Mesenchymal stem cell (in vitro differentiated cells and primary cell): ENCODE measurements at regions not wholly inside any gene's neighbourhood (a gene's known extent, or its start where the extent isn't known, plus 50 kb on each side); places are given as distances from the start of the nearest gene placed in this dataset.

Experiments used
- DNase-seq: peaks from one replicate; pipeline ENCODE4 v3.0.0-alpha.2; 2013
- H2AFZ ChIP-seq: one replicate; pipeline ENCODE4 v1.6.1; 2013; ENCODE audit warnings: low read depth, mild to moderate bottlenecking, control low read depth, inconsistent platforms, low read length, moderate library complexity
- H2AK5ac ChIP-seq: 2 replicates; pipeline ENCODE4 v1.6.1; 2013; ENCODE audit warnings: low read length, moderate library complexity, mild to moderate bottlenecking, inconsistent platforms; ENCODE audit not compliant: severe bottlenecking
- H2BK120ac ChIP-seq: one replicate; pipeline ENCODE4 v1.6.1; 2013; ENCODE audit warnings: low read depth, mild to moderate bottlenecking, inconsistent platforms, low read length, moderate library complexity
- H2BK12ac ChIP-seq, 2 experiments: one replicate each; pipeline ENCODE4 v1.6.1; 2013; ENCODE audit warnings: inconsistent platforms in 2 of 2, low read length in 2 of 2, mild to moderate bottlenecking in 2 of 2, moderate library complexity in 2 of 2, control low read depth in 1 of 2
- H2BK15ac ChIP-seq: one replicate; pipeline ENCODE4 v1.6.1; 2013; ENCODE audit warnings: mild to moderate bottlenecking, low read depth, inconsistent platforms; ENCODE audit not compliant: poor library complexity, severe bottlenecking
- H2BK5ac ChIP-seq: 2 replicates; pipeline ENCODE4 v1.6.1; 2013; ENCODE audit warnings: low read depth, mild to moderate bottlenecking, low read length, control low read depth, inconsistent platforms; ENCODE audit not compliant: poor library complexity, severe bottlenecking
- H3K14ac ChIP-seq, 2 experiments: one replicate each; pipeline ENCODE4 v1.6.1; 2013; ENCODE audit warnings: inconsistent platforms in 2 of 2, low read length in 2 of 2, control low read depth in 1 of 2, mild to moderate bottlenecking in 1 of 2, moderate library complexity in 1 of 2
- H3K18ac ChIP-seq, 2 experiments: one replicate each; pipeline ENCODE4 v1.6.1; 2013; ENCODE audit warnings: inconsistent platforms in 2 of 2, low read length in 2 of 2, control low read depth in 1 of 2, low read depth in 1 of 2, mild to moderate bottlenecking in 1 of 2
- H3K23ac ChIP-seq, 2 experiments: one replicate each; pipeline ENCODE4 v1.6.1; 2013; ENCODE audit warnings: inconsistent platforms in 2 of 2, low read length in 2 of 2, mild to moderate bottlenecking in 2 of 2, moderate library complexity in 2 of 2, control low read depth in 1 of 2
- H3K27ac ChIP-seq: 2 replicates; pipeline ENCODE4 v1.5.1; 2013; ENCODE audit warnings: mild to moderate bottlenecking, moderate library complexity, low read length, control low read depth, inconsistent platforms; ENCODE audit not compliant: poor library complexity, severe bottlenecking
- H3K27me3 ChIP-seq, 2 experiments: 2 replicates each; pipeline versions ENCODE4 v1.6.1 to v1.7.0; 2013; ENCODE audit warnings: low read length in 2 of 2, mild to moderate bottlenecking in 2 of 2, moderate library complexity in 2 of 2, control low read depth in 1 of 2, inconsistent platforms in 1 of 2; ENCODE audit not compliant: control insufficient read depth in 1 of 2, insufficient read depth in 1 of 2
- H3K36me3 ChIP-seq, 2 experiments: 2 replicates each; pipeline versions ENCODE4 v1.6.1 to v1.7.0; 2013; ENCODE audit warnings: low read length in 2 of 2, control low read depth in 1 of 2, inconsistent platforms in 1 of 2, low read depth in 1 of 2, mild to moderate bottlenecking in 1 of 2; ENCODE audit not compliant: insufficient read depth in 2 of 2, control insufficient read depth in 1 of 2
- H3K4ac ChIP-seq, 2 experiments: one replicate each; pipeline ENCODE4 v1.6.1; 2013; ENCODE audit warnings: inconsistent platforms in 2 of 2, low read length in 2 of 2, mild to moderate bottlenecking in 2 of 2, moderate library complexity in 2 of 2, control low read depth in 1 of 2, low read depth in 1 of 2
- H3K4me1 ChIP-seq: 2 replicates; pipeline ENCODE4 v1.6.1; 2013; ENCODE audit warnings: low read depth, low read length, control low read depth; ENCODE audit not compliant: control insufficient read depth, insufficient read depth
- H3K4me2 ChIP-seq: 2 replicates; pipeline ENCODE4 v1.6.1; 2013; ENCODE audit warnings: low read length, mild to moderate bottlenecking, inconsistent platforms; ENCODE audit not compliant: poor library complexity, severe bottlenecking
- H3K4me3 ChIP-seq, 2 experiments: 2 replicates each; pipeline versions ENCODE4 v1.5.1 to v1.7.0; 2013; ENCODE audit warnings: low read length in 2 of 2, mild to moderate bottlenecking in 2 of 2, control low read depth in 1 of 2, low read depth in 1 of 2; ENCODE audit not compliant: insufficient read depth in 1 of 2
- H3K79me1 ChIP-seq: replicated peaks from 2 replicates; pipeline ENCODE4 v1.6.1; 2013; ENCODE audit warnings: mild to moderate bottlenecking, control low read depth, low read length, inconsistent platforms; ENCODE audit not compliant: poor library complexity, severe bottlenecking
- H3K9ac ChIP-seq: 2 replicates; pipeline ENCODE4 v1.7.0; 2013; ENCODE audit warnings: mild to moderate bottlenecking, low read length, moderate library complexity
- H3K9me3 ChIP-seq: 2 replicates; pipeline ENCODE4 v1.7.0; 2013; ENCODE audit warnings: mild to moderate bottlenecking, low read length; ENCODE audit not compliant: control insufficient read depth
- H4K8ac ChIP-seq: one replicate; pipeline ENCODE4 v1.6.1; 2013; ENCODE audit warnings: inconsistent platforms, mild to moderate bottlenecking, low read length, moderate library complexity
- H4K91ac ChIP-seq: one replicate; pipeline ENCODE4 v1.6.1; 2013; ENCODE audit warnings: mild to moderate bottlenecking, low read length, inconsistent platforms
- WGBS: methylation state at CpG from one replicate; pipeline ENCODE4 v1.1.7; 2013; ENCODE audit warnings: mixed read lengths; 5-methylcytosine and 5-hydroxymethylcytosine counted together

- no peak overlapping the region for H2BK5ac ChIP-seq
- H3K4me2 ChIP-seq: no peak overlapping the region
- no peak overlapping the region for H3K18ac ChIP-seq
- no peak overlapping the region for H2BK12ac ChIP-seq
- H4K91ac ChIP-seq: no peak overlapping the region
- no peaks in the 10 kb centered on the region for H3K79me1 ChIP-seq
- WGBS: 74% methylated on average over 4 of the region's 4 CpGs
- H3K9me3 ChIP-seq: no peaks in the 10 kb centered on the region
- no peaks in the 10 kb centered on the region for H3K36me3 ChIP-seq
- no peak overlapping the region for H2AFZ ChIP-seq
- no peak overlapping the region for H2BK120ac ChIP-seq
- no peak overlapping the region for H2BK15ac ChIP-seq
- no peak overlapping the region for H3K14ac ChIP-seq
- H3K4me3 ChIP-seq: no peak overlapping the region
- no peak overlapping the region for H3K27ac ChIP-seq
- peaks cover 5% of the 10 kb centered on the region for H3K4me1 ChIP-seq
- no peak for DNase-seq
- no peak overlapping the region for H4K8ac ChIP-seq
- H2AK5ac ChIP-seq: no peak overlapping the region
- no peak overlapping the region for H3K4ac ChIP-seq
- H3K9ac ChIP-seq: no peak overlapping the region
- H3K23ac ChIP-seq: no peak overlapping the region
- peaks cover 45 to 71% of the 10 kb centered on the region in 2 experiments for H3K27me3 ChIP-seq
Observed at GRCh38 chr9:121587863-121588262, 63.6 kb upstream of the DAB2IP start.

DNA sequence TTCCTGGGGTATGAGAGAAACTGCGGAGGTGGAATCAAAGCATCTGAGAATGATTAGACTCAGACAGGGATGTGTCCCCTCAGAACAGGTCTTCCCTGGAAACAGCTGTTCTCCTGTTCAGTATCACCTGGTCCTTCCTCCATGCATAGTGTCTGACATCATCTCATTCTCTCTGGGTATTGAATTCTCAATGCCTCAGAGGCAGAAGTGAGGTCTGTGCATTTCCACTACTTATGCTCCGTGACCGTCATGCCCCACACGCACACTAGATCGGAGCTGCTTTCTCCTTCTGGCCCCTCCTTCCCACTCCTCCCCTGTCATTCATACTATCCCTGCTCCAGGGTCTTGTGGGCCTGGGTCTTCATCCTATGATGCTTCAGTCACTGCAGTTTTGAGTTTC is 61.4 kb upstream of the DAB2IP start:
- 94% methylated on average over 5 of the region's 5 CpGs for WGBS
- DNase-seq: no peak
- no peak overlapping the region for H2BK12ac ChIP-seq

DNA sequence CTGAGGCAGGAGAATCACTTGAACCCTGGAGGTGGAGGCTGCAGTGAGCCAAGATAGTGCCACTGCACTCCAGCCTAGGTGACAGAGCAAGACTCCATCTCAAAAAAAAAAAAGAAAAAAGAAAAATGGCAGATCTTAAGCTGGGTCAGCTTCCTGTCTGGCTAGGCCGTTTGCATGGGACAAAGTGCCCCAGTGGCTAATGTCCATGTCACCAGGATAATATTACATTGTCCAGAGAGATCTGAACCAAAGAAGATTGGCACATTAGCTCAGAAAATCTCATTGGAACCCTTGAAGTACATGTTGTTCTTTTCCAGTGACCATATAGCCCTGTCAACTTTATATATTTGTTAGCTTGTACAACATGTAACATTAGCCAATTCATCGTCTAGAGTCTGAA is 59.2 kb upstream of the DAB2IP start:
- Histone ChIP-seq H3K79me1 (no peaks in the 10 kb centered on the region), H3K27me3 (peaks cover 23 to 47% of the 10 kb centered on the region in 2 experiments), H3K4ac (no peak overlapping the region), H3K23ac (no peak overlapping the region), H3K4me1 (peaks cover 10% of the 10 kb centered on the region), H2AK5ac (no peak overlapping the region), H2BK120ac (no peak overlapping the region), H3K36me3 (no peaks in the 10 kb centered on the region), H2AFZ (no peak overlapping the region), H4K8ac (no peak overlapping the region), H4K91ac (no peak overlapping the region), H3K9ac (no peak overlapping the region), H3K27ac (no peak overlapping the region), H2BK15ac (no peak overlapping the region), H3K4me2 (no peak overlapping the region), H2BK5ac (no peak overlapping the region), H3K9me3 (peaks cover 5% of the 10 kb centered on the region), H3K18ac (no peak overlapping the region), H3K14ac (no peak overlapping the region), H2BK12ac (no peak overlapping the region), H3K4me3 (no peak overlapping the region)
- no peak for DNase-seq
- 63% methylated on average over 2 of the region's 2 CpGs for WGBS

More for the DNA sequence above, 61.4 kb upstream of the DAB2IP start:
- no peak overlapping the region for H3K4me2 ChIP-seq
- H2AK5ac ChIP-seq: no peak overlapping the region
- no peak overlapping the region for H3K23ac ChIP-seq
- no peak overlapping the region for H3K27ac ChIP-seq
- peaks cover 10% of the 10 kb centered on the region for H3K4me1 ChIP-seq
- H3K14ac ChIP-seq: no peak overlapping the region
- H3K4me3 ChIP-seq: no peak overlapping the region
- H3K27me3 ChIP-seq: peaks cover 40 to 64% of the 10 kb centered on the region in 2 experiments
- H3K4ac ChIP-seq: no peak overlapping the region
- H3K36me3 ChIP-seq: no peaks in the 10 kb centered on the region
- no peak overlapping the region for H4K8ac ChIP-seq
- no peak overlapping the region for H3K9ac ChIP-seq
- no peak overlapping the region for H2BK15ac ChIP-seq
- H2BK5ac ChIP-seq: no peak overlapping the region
- no peak overlapping the region for H4K91ac ChIP-seq
- no peak overlapping the region for H2BK120ac ChIP-seq
- H3K9me3 ChIP-seq: no peaks in the 10 kb centered on the region
- no peak overlapping the region for H3K18ac ChIP-seq
- H2AFZ ChIP-seq: no peak overlapping the region
- no peaks in the 10 kb centered on the region for H3K79me1 ChIP-seq

DNA sequence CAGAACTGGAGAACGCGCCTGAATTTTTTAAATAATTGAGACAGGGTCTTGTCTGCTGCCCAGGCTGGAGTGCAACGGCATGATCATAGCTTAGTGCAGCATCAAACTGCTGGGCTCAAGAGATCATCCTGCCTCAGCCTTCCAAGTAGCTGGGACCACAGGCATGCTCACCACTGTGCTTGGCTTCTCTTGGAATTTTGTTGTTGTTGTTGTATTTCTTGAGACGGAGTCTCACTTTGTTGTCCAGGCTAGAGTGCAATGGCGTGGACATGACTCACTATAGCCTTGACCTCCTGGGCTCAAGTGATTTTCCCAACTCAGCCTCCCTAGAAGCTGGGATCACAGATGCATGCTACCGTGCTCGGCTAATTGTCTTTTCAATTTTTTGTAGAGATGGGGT is 58.4 kb upstream of the DAB2IP start:
- H3K4me2 ChIP-seq: no peak overlapping the region
- 74% methylated on average over 7 of the region's 7 CpGs for WGBS
- DNase-seq: peak; percentile 73

More for the DNA sequence above, 58.4 kb upstream of the DAB2IP start:
- H2BK5ac ChIP-seq: no peak overlapping the region
- no peak overlapping the region for H2BK120ac ChIP-seq
- no peak overlapping the region for H3K27ac ChIP-seq
- no peak overlapping the region for H4K91ac ChIP-seq
- H3K14ac ChIP-seq: no peak overlapping the region
- H3K9ac ChIP-seq: no peak overlapping the region
- no peak overlapping the region for H3K4ac ChIP-seq
- no peak overlapping the region for H2AK5ac ChIP-seq
- no peak overlapping the region for H3K18ac ChIP-seq
- no peak overlapping the region for H2BK15ac ChIP-seq
- H2BK12ac ChIP-seq: no peak overlapping the region
- H3K9me3 ChIP-seq: peaks cover 10% of the 10 kb centered on the region
- no peak overlapping the region for H3K4me3 ChIP-seq
- H3K79me1 ChIP-seq: no peaks in the 10 kb centered on the region
- H2AFZ ChIP-seq: no peak overlapping the region
- peaks cover 19 to 39% of the 10 kb centered on the region in 2 experiments for H3K27me3 ChIP-seq
- no peak overlapping the region for H3K23ac ChIP-seq
- no peak overlapping the region for H4K8ac ChIP-seq
- H3K36me3 ChIP-seq: no peaks in the 10 kb centered on the region
- H3K4me1 ChIP-seq: peaks cover 13% of the 10 kb centered on the region
